ENCODE measurements at regions not wholly inside any gene's neighbourhood (a gene's known extent, or its start where the extent isn't known, plus 50 kb on each side); places are given as distances from the start of the nearest gene placed in this dataset.

- in situ Hi-C loops (cut with HindIII; ENCODE audit: low sequenced_read_pairs): no loop called here
Measured at GRCh38 chr13:70923863-70924752, 815.9 kb upstream of the KLHL1 start.

DNA sequence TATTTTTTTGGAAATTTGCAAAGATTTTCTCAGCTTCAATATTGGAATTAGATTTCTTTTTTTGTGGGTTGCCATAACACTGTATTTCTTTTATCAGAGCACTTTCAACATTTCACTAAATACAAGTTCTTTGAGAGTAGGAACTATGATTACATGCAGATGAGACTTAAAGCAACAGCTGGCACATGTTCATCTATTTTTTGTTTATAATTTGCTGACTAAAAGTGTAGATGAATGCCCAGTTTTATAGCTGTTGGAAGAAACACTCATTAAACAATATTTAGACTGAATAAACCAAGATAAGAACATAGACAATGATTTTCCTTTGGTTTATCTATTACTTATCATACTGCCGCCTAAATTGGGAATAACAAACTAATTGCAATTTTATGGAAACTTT is 803.0 kb upstream of the KLHL1 start:
- no peak overlapping the region for H3K4me3 ChIP-seq (ENCODE audit: low read depth, low read length)
- no peak for TF ChIP-seq CTCF (IDR thresholded peaks at IDR 0.05; ENCODE audit: low read depth, low read length, missing control alignments)
- DNase-seq (ENCODE audit: low read depth): no peak
- in situ Hi-C loops (cut with HindIII; ENCODE audit: low sequenced_read_pairs): no loop called here

More at GRCh38 chr13:70923863-70924752, 815.9 kb upstream of the KLHL1 start:
- no peak for DNase-seq (ENCODE audit: low read depth)
- H3K4me3 ChIP-seq (ENCODE audit: low read depth, low read length): no peak overlapping the region
- TF ChIP-seq CTCF (IDR thresholded peaks at IDR 0.05; ENCODE audit: low read depth, low read length, missing control alignments): no peak

DNA sequence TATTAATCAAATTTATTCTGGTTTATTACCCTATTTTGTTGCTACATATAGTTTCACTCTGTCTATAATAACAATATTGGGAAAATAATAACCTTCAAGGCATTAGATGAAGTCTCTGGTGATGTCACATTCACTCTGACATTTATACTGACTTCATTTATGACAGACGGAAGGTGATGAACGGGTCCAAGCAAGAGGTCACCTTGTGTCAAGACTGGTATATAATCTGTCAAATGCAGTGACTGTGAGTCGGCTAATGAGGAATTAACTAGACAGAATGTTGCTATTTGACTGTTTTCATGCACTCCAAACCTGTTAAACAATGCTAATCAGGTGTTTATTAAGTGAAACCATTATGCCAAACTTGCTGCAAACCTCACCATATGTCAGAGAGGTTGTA is 800.5 kb upstream of the KLHL1 start:
- no peak for DNase-seq (ENCODE audit: low read depth)
- in situ Hi-C loops (cut with HindIII; ENCODE audit: low sequenced_read_pairs): no loop called here
- no peak for TF ChIP-seq CTCF (IDR thresholded peaks at IDR 0.05; ENCODE audit: low read depth, low read length, missing control alignments)
- no peak overlapping the region for H3K4me3 ChIP-seq (ENCODE audit: low read depth, low read length)

DNA sequence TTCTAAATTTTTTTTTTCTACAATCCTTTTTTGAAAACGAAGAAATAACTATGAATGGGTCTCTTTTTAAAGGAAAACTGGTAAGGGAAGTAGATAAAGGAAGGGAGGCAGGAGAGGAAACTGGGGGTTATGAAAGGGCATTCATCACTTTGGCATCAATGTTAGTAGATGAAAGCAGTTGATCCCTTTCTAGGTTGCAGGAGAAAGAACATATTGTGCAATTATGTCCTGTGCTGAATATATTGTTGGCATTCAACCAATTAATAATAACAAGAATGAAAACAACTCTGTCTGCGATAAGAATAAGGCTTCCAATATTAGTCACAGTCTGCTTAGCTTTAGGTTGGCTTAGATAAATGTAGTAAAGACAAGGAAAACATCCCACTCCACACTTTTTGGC is 796.8 kb upstream of the KLHL1 start:
- DNase-seq (ENCODE audit: low read depth): no peak
- no peak overlapping the region for H3K4me3 ChIP-seq (ENCODE audit: low read depth, low read length)
- no peak for TF ChIP-seq CTCF (IDR thresholded peaks at IDR 0.05; ENCODE audit: low read depth, low read length, missing control alignments)
- in situ Hi-C loops (cut with HindIII; ENCODE audit: low sequenced_read_pairs): no loop called here

DNA sequence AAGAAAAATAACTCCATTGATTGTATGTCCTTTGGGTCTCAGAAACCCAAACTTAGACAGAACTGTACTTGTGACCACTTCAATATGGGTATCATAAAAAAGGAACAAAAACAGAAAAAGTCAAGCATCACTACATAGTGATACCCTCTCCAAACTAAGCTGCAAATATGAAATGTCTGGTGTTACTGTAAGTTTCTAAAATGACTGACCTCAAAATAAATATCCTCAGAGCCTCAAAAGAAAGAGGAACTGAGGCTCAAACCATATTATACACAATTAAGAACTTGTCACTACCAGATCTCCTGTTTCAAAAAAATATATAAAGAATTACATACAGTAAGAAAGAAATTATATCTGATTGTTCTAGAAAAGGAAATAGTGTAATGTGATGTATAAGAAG is 787.9 kb upstream of the KLHL1 start:
- in situ Hi-C loops (cut with HindIII; ENCODE audit: low sequenced_read_pairs): no loop called here

GRCh38 chr13:70895599-70895998 is 787.3 kb upstream of the KLHL1 start:
- TF ChIP-seq CTCF (IDR thresholded peaks at IDR 0.05; ENCODE audit: low read depth, low read length, missing control alignments): no peak
- in situ Hi-C loops (cut with HindIII; ENCODE audit: low sequenced_read_pairs): no loop called here
- no peak for DNase-seq (ENCODE audit: low read depth)
- no peak overlapping the region for H3K4me3 ChIP-seq (ENCODE audit: low read depth, low read length)

More for the DNA sequence above, 787.9 kb upstream of the KLHL1 start:
- TF ChIP-seq CTCF (IDR thresholded peaks at IDR 0.05; ENCODE audit: low read depth, low read length, missing control alignments): no peak
- no peak overlapping the region for H3K4me3 ChIP-seq (ENCODE audit: low read depth, low read length)
- DNase-seq (ENCODE audit: low read depth): no peak

All from astrocyte of the cerebellum (primary cell).